Panc1 (cell line): ENCODE measurements at regions not wholly inside any gene's neighbourhood (a gene's known extent, or its start where the extent isn't known, plus 50 kb on each side); places are given as distances from the start of the nearest gene placed in this dataset.

Experiments used
- ATAC-seq: fragments of 200-7000 bp; cut with Tn5 transposase; 2 replicates; pipeline ENCODE4 v1.9.1; 2020; ENCODE audit warnings: mild to moderate bottlenecking, moderate library complexity
- BruUV-seq: library from RNA; stranded (reverse); fragments of 400-500 nt; replicated peaks from 2 replicates; lab custom pipeline; 2021; lab: Mats Ljungman, UMichigan
- CTCF ChIA-PET: fragments of 300-600 bp; sonication (Branson Sonifier 250); formaldehyde crosslinking; loops from one replicate; lab custom pipeline; 2022; ENCODE audit warnings: antibody characterized with exemption; lab: Charles Lee
- POLR2A ChIA-PET: fragments of 300-600 bp; sonication (Branson Sonifier 250); formaldehyde crosslinking; loops from one replicate; lab custom pipeline; 2022; ENCODE audit warnings: antibody characterized with exemption; lab: Charles Lee
- DNase-seq: peaks from one replicate; pipeline ENCODE4 v3.0.0-alpha.2; 2010; ENCODE audit warnings: low read depth, low spot score
- H3K27ac ChIP-seq: 2 replicates; pipeline ENCODE4 v1.5.1; 2011; ENCODE audit warnings: mild to moderate bottlenecking, low read length, inconsistent platforms
- H3K27me3 ChIP-seq: fragments of 200-500 bp; sonication (Bioruptor generic); 2 replicates; pipeline ENCODE4 v1.6.0; 2014; ENCODE audit warnings: low read length, inconsistent platforms; ENCODE audit not compliant: control insufficient read depth, insufficient read depth
- H3K36me3 ChIP-seq: fragments of 200-500 bp; sonication (Bioruptor generic); 2 replicates; pipeline ENCODE4 v1.5.1; 2014; ENCODE audit warnings: inconsistent platforms, mild to moderate bottlenecking, low read length, moderate library complexity; ENCODE audit not compliant: control insufficient read depth, insufficient read depth
- H3K4me1 ChIP-seq: 2 replicates; pipeline ENCODE4 v1.5.1; 2011; ENCODE audit warnings: inconsistent platforms, mild to moderate bottlenecking, low read length, moderate library complexity; ENCODE audit not compliant: control insufficient read depth, insufficient read depth
- H3K4me3 ChIP-seq, 2 experiments: 2 replicates each; pipeline ENCODE4 v1.5.1; 2011 to 2012; ENCODE audit warnings: low read depth in 2 of 2, low read length in 2 of 2, mild to moderate bottlenecking in 2 of 2, inconsistent platforms in 1 of 2, moderate library complexity in 1 of 2
- H3K9me3 ChIP-seq: fragments of 200-500 bp; sonication (Bioruptor generic); 2 replicates; pipeline ENCODE4 v1.5.1; 2014; ENCODE audit warnings: low read depth, mild to moderate bottlenecking, inconsistent platforms, low read length, moderate library complexity; ENCODE audit not compliant: control insufficient read depth, insufficient read depth
- POLR2AphosphoS5 ChIP-seq: IDR thresholded peaks from 2 replicates; pipeline ENCODE4 v1.6.1; 2012; ENCODE audit warnings: mild to moderate bottlenecking, low read depth, low read length, moderate library complexity
- SIN3A ChIP-seq: IDR thresholded peaks from 2 replicates; pipeline ENCODE4 v1.6.1; 2012; ENCODE audit warnings: low read depth, mild to moderate bottlenecking, low read length, moderate library complexity, borderline replicate concordance; ENCODE audit not compliant: insufficient read depth
- TCF7L2 ChIP-seq: IDR thresholded peaks from 2 replicates; pipeline ENCODE4 v1.6.1; 2011; ENCODE audit warnings: mild to moderate bottlenecking, low read depth, low read length, inconsistent platforms
- in situ Hi-C: cut with HindIII; loops from 2 replicates; pipeline ENCODE4 v1.10.0; 2016; ENCODE audit warnings: low sequenced_read_pairs, low pct_unique_long_range_greater_than_20kb
- intact Hi-C: fragments of 100-400 bp; cut with micrococcal nuclease; formaldehyde crosslinking; loops from one replicate; pipeline ENCODE4 v1.10.0; 2022; ENCODE audit not compliant: unreplicated experiment
- TF ChIP-seq, protein P1 (sequence below): fragments of 450-650 bp; IDR thresholded peaks from 2 replicates; pipeline ENCODE4 v1.5.1; 2017; ENCODE audit warnings: mild to moderate bottlenecking
- TF ChIP-seq, protein P2 (sequence below), 2 experiments: IDR thresholded peaks; 2 replicates each; pipeline ENCODE4 v1.6.1; 2011 to 2012; ENCODE audit warnings: low read depth in 2 of 2, control low read depth in 1 of 2, low read length in 1 of 2, mild to moderate bottlenecking in 1 of 2, moderate library complexity in 1 of 2; ENCODE audit not compliant: insufficient read depth in 1 of 2

DNA sequence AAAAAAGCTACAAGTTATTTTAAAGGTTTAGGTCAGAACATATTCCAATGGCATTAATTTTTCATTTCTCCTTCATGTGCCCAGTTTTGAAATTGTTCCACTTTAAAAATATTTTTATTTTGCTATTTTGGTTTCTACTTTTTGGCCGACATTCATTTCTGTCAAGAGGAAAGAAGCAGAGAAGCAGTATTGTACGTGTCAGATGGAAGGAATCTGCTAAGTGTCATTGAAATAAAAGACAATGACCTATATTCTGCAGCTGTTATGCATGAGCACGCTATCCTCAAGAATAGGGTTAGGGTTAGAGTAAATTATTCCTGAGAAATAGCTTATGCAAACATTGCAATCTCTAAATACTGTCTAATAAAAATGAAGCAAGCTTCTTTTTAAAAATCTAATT, 941.7 kb downstream of the TUSC7 start:
- DNase-seq: no peak
- no TSS peak for BruUV-seq
- Histone ChIP-seq H3K27ac (no peak overlapping the region), H3K36me3 (no peaks in the 10 kb centered on the region), H3K4me1 (no peaks in the 10 kb centered on the region), H3K9me3 (no peaks in the 10 kb centered on the region), H3K4me3 (no peak overlapping the region), H3K27me3 (no peaks in the 10 kb centered on the region)
- TF ChIP-seq, protein P1, sequence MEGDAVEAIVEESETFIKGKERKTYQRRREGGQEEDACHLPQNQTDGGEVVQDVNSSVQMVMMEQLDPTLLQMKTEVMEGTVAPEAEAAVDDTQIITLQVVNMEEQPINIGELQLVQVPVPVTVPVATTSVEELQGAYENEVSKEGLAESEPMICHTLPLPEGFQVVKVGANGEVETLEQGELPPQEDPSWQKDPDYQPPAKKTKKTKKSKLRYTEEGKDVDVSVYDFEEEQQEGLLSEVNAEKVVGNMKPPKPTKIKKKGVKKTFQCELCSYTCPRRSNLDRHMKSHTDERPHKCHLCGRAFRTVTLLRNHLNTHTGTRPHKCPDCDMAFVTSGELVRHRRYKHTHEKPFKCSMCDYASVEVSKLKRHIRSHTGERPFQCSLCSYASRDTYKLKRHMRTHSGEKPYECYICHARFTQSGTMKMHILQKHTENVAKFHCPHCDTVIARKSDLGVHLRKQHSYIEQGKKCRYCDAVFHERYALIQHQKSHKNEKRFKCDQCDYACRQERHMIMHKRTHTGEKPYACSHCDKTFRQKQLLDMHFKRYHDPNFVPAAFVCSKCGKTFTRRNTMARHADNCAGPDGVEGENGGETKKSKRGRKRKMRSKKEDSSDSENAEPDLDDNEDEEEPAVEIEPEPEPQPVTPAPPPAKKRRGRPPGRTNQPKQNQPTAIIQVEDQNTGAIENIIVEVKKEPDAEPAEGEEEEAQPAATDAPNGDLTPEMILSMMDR: no peak
- no peak for TF ChIP-seq SIN3A
- TF ChIP-seq POLR2AphosphoS5: no peak
- TF ChIP-seq, protein P2, sequence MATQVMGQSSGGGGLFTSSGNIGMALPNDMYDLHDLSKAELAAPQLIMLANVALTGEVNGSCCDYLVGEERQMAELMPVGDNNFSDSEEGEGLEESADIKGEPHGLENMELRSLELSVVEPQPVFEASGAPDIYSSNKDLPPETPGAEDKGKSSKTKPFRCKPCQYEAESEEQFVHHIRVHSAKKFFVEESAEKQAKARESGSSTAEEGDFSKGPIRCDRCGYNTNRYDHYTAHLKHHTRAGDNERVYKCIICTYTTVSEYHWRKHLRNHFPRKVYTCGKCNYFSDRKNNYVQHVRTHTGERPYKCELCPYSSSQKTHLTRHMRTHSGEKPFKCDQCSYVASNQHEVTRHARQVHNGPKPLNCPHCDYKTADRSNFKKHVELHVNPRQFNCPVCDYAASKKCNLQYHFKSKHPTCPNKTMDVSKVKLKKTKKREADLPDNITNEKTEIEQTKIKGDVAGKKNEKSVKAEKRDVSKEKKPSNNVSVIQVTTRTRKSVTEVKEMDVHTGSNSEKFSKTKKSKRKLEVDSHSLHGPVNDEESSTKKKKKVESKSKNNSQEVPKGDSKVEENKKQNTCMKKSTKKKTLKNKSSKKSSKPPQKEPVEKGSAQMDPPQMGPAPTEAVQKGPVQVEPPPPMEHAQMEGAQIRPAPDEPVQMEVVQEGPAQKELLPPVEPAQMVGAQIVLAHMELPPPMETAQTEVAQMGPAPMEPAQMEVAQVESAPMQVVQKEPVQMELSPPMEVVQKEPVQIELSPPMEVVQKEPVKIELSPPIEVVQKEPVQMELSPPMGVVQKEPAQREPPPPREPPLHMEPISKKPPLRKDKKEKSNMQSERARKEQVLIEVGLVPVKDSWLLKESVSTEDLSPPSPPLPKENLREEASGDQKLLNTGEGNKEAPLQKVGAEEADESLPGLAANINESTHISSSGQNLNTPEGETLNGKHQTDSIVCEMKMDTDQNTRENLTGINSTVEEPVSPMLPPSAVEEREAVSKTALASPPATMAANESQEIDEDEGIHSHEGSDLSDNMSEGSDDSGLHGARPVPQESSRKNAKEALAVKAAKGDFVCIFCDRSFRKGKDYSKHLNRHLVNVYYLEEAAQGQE (IDR thresholded peaks at IDR 0.05; ENCODE audit: insufficient read depth in 1 of 2, low read depth in 2 of 2, low read length in 1 of 2): no peak
- TF ChIP-seq TCF7L2: no peak
- in situ Hi-C loops (no loop called here), intact Hi-C loops (no loop called here)
- ChIA-PET CTCF (no interaction called here), POLR2A (no interaction called here)
- ATAC-seq: no peak

DNA sequence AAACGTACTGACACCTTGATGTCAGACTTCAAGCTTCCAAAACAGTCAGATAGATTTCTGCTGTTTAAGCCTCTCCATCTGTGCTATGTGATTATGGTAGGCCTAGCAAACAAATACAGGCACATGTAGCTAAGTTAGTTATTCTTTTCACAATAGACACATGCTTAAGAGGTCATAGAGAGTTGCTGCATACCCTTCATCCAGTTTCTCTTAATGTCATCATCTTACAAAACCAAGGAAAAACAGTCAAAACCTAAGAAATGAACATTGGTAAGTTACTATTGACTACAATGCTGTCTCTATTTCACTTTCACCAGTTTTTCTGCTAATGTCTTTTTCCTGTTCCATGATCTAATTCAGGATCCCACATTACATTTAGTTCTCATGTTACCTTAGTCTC, 946.8 kb downstream of the TUSC7 start:
- BruUV-seq: no TSS peak
- in situ Hi-C loops (no loop called here), intact Hi-C loops (no loop called here)
- Histone ChIP-seq H3K36me3 (no peaks in the 10 kb centered on the region), H3K27me3 (no peaks in the 10 kb centered on the region), H3K4me3 (no peak overlapping the region), H3K4me1 (no peaks in the 10 kb centered on the region), H3K27ac (no peak overlapping the region), H3K9me3 (no peaks in the 10 kb centered on the region)
- TF ChIP-seq, protein P2 (IDR thresholded peaks at IDR 0.05; ENCODE audit: insufficient read depth in 1 of 2, low read depth in 2 of 2, low read length in 1 of 2): no peak
- no peak for TF ChIP-seq POLR2AphosphoS5
- TF ChIP-seq, protein P1: no peak
- no peak for TF ChIP-seq TCF7L2
- no peak for TF ChIP-seq SIN3A
- ChIA-PET CTCF (no interaction called here), POLR2A (no interaction called here)
- ATAC-seq (no peak), DNase-seq (no peak)
